WTC11 (cell line): ENCODE measurements at regions not wholly inside any gene's neighbourhood (a gene's known extent, or its start where the extent isn't known, plus 50 kb on each side); places are given as distances from the start of the nearest gene placed in this dataset.

Experiments
- ATAC-seq: fragments of 200-7000 bp; cut with Tn5 transposase; 2 replicates; pipeline ENCODE4 v1.10.0; 2021; ENCODE audit warnings: mild to moderate bottlenecking, moderate library complexity
- CTCF ChIA-PET: fragments of 300-600 bp; sonication (Branson Sonifier 250); formaldehyde crosslinking; loops from one replicate; lab custom pipeline; 2021; ENCODE audit warnings: antibody characterized with exemption; lab: Charles Lee
- POLR2A ChIA-PET: fragments of 350-600 bp; sonication (Branson Sonifier 250); formaldehyde crosslinking; loops from one replicate; lab custom pipeline; 2021; ENCODE audit warnings: antibody characterized with exemption; lab: Charles Lee
- DNase-seq: peaks from one replicate; pipeline ENCODE4 v3.0.0; 2021; ENCODE audit warnings: low spot score
- H3K27ac Mint-ChIP-seq: 2 replicates; pipeline ENCODE4 v1.8.0; 2021; ENCODE audit warnings: mixed read lengths
- H3K27me3 Mint-ChIP-seq: 2 replicates; pipeline ENCODE4 v1.8.0; 2021; ENCODE audit warnings: low read depth, mild to moderate bottlenecking, moderate library complexity, mixed read lengths
- H3K36me3 Mint-ChIP-seq: 2 replicates; pipeline ENCODE4 v1.8.0; 2021; ENCODE audit warnings: mixed read lengths
- H3K4me1 Mint-ChIP-seq: 2 replicates; pipeline ENCODE4 v1.8.0; 2022; ENCODE audit warnings: mixed read lengths
- H3K4me3 Mint-ChIP-seq: 2 replicates; pipeline ENCODE4 v1.8.0; 2021; ENCODE audit warnings: mild to moderate bottlenecking, moderate library complexity, mixed read lengths
- H3K9me3 Mint-ChIP-seq: 2 replicates; pipeline ENCODE4 v1.8.0; 2021; ENCODE audit warnings: mixed read lengths
- AFF4 ChIP-seq: sonication (generic); formaldehyde crosslinking; IDR thresholded peaks from 2 replicates; pipeline ENCODE4 v1.8.1; 2023; ENCODE audit warnings: mild to moderate bottlenecking, missing genetic modification reagents, borderline replicate concordance
- ATF3 ChIP-seq: sonication (generic); formaldehyde crosslinking; conservative IDR thresholded peaks from 2 replicates; pipeline ENCODE4 v1.8.1; 2022; ENCODE audit warnings: mild to moderate bottlenecking, missing genetic modification reagents
- FOXJ3 ChIP-seq: sonication (generic); formaldehyde crosslinking; IDR thresholded peaks from 2 replicates; pipeline ENCODE4 v1.9.0; 2021; ENCODE audit warnings: missing genetic modification reagents, mild to moderate bottlenecking, borderline replicate concordance
- GRHL2 ChIP-seq: fragments of 250-450 bp; sonication (Bioruptor Pico); IDR thresholded peaks from 2 replicates; pipeline ENCODE4 v1.8.0; 2022; ENCODE audit warnings: mild to moderate bottlenecking, moderate library complexity; ENCODE audit not compliant: insufficient replicate concordance, severe bottlenecking
- HMGA2 ChIP-seq: fragments of 250-450 bp; sonication (Bioruptor Pico); IDR thresholded peaks from 2 replicates; pipeline ENCODE4 v1.4.0; 2021; ENCODE audit warnings: mild to moderate bottlenecking, moderate library complexity
- NR1H2 ChIP-seq: sonication (generic); formaldehyde crosslinking; IDR thresholded peaks from 2 replicates; pipeline ENCODE4 v1.9.0; 2021; ENCODE audit warnings: mild to moderate bottlenecking, moderate library complexity, missing genetic modification reagents
- NR3C1 ChIP-seq: sonication (generic); formaldehyde crosslinking; conservative IDR thresholded peaks from 2 replicates; pipeline ENCODE4 v1.8.1; 2023; ENCODE audit warnings: low read depth, mild to moderate bottlenecking, missing genetic modification reagents
- RELA ChIP-seq: sonication (generic); formaldehyde crosslinking; IDR thresholded peaks from 2 replicates; pipeline ENCODE4 v1.8.1; 2022; ENCODE audit warnings: missing genetic modification reagents, mild to moderate bottlenecking, borderline replicate concordance
- ZBTB21 ChIP-seq: sonication (generic); formaldehyde crosslinking; IDR thresholded peaks from 2 replicates; pipeline ENCODE4 v1.8.1; 2023; ENCODE audit warnings: mild to moderate bottlenecking, missing genetic modification reagents, borderline replicate concordance
- ZNF416 ChIP-seq: fragments of 250-450 bp; sonication (Bioruptor Pico); IDR thresholded peaks from 2 replicates; pipeline ENCODE4 v1.9.0; 2021; ENCODE audit warnings: mild to moderate bottlenecking, inconsistent platforms
- TF ChIP-seq, protein P1 (sequence below): sonication (generic); formaldehyde crosslinking; IDR thresholded peaks from 2 replicates; pipeline ENCODE4 v1.8.1; 2023; ENCODE audit warnings: mild to moderate bottlenecking, missing genetic modification reagents, moderate library complexity
- TF ChIP-seq, protein P2 (sequence below): sonication (generic); formaldehyde crosslinking; IDR thresholded peaks from 2 replicates; pipeline ENCODE4 v1.8.0; 2022; ENCODE audit warnings: mild to moderate bottlenecking, missing genetic modification reagents
- TF ChIP-seq, protein P3 (sequence below): fragments of 250-450 bp; sonication (Bioruptor Pico); conservative IDR thresholded peaks from 2 replicates; pipeline ENCODE4 v1.9.0; 2021; ENCODE audit warnings: mild to moderate bottlenecking
- TF ChIP-seq, protein P4 (sequence below): sonication (generic); formaldehyde crosslinking; IDR thresholded peaks from 2 replicates; pipeline ENCODE4 v1.8.1; 2022; ENCODE audit warnings: missing genetic modification reagents, borderline replicate concordance

DNA sequence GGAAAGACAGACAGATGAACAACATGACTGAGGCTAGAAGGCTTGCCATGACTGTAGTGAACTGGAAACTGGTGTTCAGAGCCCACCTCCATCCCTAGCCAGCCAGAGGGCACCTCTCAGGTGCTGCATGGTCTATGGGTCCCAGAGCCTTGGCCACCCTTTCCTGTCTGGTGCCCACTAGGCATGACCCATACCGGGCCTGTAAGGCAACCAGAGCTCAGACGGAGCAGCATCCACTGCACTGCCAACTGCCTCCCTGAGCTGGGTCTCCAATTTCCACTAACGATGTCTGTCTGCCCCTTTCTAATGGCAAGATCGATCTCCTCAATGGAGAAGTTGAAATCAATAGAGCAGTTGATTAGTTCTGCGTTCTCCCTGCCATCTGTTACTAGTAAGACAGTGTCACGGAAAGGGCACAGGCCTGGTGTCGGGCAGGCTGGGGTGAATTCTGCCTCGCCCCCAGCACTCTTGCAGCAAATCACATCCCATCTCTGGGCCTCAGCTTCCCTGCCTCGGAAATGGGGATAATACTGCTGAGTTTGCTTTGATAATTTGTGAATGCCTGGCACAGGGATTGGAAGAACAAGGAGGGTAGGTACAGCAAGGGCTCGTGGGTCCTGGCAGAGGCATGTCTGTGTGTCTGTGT is 172.3 kb upstream of the MVB12B start:
- peaks cover 3% of the 10 kb centered on the region; the same call in 1 of the 2 replicates for H3K9me3 Mint-ChIP-seq

More for the DNA sequence above, 172.3 kb upstream of the MVB12B start:
- POLR2A ChIA-PET, result no interaction called here
- no peak for DNase-seq
- CTCF ChIA-PET, result no interaction called here
- Mint-ChIP-seq H3K27me3 (peaks cover 14% of the 10 kb centered on the region), H3K4me1 (peaks cover 24% of the 10 kb centered on the region), H3K36me3 (no peaks in the 10 kb centered on the region), H3K4me3 (no peak overlapping the region), H3K27ac (no peak overlapping the region)
- TF ChIP-seq ZBTB21, result no peak
- TF ChIP-seq GRHL2, result no peak
- no peak for TF ChIP-seq ZNF416 (CRISPR knock-in tag)
- no peak for TF ChIP-seq ATF3 (CRISPR knock-in tag)
- TF ChIP-seq, protein P1, sequence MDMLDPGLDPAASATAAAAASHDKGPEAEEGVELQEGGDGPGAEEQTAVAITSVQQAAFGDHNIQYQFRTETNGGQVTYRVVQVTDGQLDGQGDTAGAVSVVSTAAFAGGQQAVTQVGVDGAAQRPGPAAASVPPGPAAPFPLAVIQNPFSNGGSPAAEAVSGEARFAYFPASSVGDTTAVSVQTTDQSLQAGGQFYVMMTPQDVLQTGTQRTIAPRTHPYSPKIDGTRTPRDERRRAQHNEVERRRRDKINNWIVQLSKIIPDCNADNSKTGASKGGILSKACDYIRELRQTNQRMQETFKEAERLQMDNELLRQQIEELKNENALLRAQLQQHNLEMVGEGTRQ, result no peak
- TF ChIP-seq, protein P2, sequence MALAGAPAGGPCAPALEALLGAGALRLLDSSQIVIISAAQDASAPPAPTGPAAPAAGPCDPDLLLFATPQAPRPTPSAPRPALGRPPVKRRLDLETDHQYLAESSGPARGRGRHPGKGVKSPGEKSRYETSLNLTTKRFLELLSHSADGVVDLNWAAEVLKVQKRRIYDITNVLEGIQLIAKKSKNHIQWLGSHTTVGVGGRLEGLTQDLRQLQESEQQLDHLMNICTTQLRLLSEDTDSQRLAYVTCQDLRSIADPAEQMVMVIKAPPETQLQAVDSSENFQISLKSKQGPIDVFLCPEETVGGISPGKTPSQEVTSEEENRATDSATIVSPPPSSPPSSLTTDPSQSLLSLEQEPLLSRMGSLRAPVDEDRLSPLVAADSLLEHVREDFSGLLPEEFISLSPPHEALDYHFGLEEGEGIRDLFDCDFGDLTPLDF, result no peak
- TF ChIP-seq, protein P3, sequence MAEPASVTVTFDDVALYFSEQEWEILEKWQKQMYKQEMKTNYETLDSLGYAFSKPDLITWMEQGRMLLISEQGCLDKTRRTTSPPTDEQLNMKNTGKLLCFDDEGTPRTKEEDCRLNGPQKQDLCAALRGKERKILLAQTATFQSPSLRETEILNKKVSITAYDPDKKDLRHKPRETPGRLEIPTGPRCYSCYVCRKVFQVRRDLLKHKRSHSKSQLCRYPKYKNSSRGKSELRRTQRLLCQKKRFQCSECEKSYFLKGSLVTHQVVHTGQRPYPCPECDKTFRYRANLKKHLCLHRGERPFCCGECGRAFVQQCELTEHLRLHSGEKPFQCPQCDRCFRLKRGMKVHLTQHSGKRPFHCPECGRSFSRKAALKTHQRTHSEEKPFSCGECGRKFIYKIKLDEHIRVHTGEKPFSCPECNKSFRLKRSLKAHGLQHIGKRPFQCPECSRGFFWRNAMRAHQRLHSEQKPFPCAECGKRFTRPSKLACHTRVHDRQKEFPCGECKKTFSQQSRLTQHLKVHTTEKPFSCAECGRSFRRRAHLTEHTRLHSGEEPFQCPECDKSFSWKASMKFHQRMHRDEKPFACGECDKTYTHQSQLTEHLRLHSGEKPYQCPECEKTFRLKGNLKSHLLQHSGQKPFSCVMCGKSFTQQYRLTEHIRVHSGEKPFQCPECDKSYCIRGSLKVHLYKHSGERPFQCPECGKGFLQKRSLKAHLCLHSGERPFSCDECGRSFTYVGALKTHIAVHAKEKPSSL (CRISPR knock-in tag), result no peak
- TF ChIP-seq AFF4 (CRISPR knock-in tag), result no peak
- TF ChIP-seq HMGA2 (CRISPR knock-in tag), result no peak
- TF ChIP-seq FOXJ3 (CRISPR knock-in tag), result no peak
- TF ChIP-seq NR3C1 (CRISPR knock-in tag), result no peak
- TF ChIP-seq, protein P4, sequence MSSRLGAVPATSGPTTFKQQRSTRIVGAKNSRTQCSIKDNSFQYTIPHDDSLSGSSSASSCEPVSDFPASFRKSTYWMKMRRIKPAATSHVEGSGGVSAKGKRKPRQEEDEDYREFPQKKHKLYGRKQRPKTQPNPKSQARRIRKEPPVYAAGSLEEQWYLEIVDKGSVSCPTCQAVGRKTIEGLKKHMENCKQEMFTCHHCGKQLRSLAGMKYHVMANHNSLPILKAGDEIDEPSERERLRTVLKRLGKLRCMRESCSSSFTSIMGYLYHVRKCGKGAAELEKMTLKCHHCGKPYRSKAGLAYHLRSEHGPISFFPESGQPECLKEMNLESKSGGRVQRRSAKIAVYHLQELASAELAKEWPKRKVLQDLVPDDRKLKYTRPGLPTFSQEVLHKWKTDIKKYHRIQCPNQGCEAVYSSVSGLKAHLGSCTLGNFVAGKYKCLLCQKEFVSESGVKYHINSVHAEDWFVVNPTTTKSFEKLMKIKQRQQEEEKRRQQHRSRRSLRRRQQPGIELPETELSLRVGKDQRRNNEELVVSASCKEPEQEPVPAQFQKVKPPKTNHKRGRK, result no peak
- TF ChIP-seq NR1H2 (CRISPR knock-in tag), result no peak
- TF ChIP-seq RELA (CRISPR knock-in tag), result no peak
- no peak for ATAC-seq
